ENCODE measurements at regions not wholly inside any gene's neighbourhood (a gene's known extent, or its start where the extent isn't known, plus 50 kb on each side); places are given as distances from the start of the nearest gene placed in this dataset.

- TF ChIP-seq EZH2phosphoT487 (IDR thresholded peaks at IDR 0.05; ENCODE audit: borderline replicate concordance, low read length): no peak
- TF ChIP-seq CTCF (IDR thresholded peaks at IDR 0.05; ENCODE audit: low read depth, low read length, poor library complexity, severe bottlenecking): no peak
- no peaks in the 10 kb centered on the region for H3K9me2 ChIP-seq (replicated peaks; ENCODE audit: control insufficient read depth, low read length)
- H3K36me3 ChIP-seq (ENCODE audit: control insufficient read depth, low read length): no peaks in the 10 kb centered on the region
- no peaks in the 10 kb centered on the region for H3K27me3 ChIP-seq (ENCODE audit: control insufficient read depth, low read length)
- no peaks in the 10 kb centered on the region for H4K20me1 ChIP-seq (ENCODE audit: control insufficient read depth, insufficient read depth, low read depth, low read length)
- H3K79me2 ChIP-seq (ENCODE audit: control insufficient read depth, low read length): no peaks in the 10 kb centered on the region
- H3K9me3 ChIP-seq (ENCODE audit: control insufficient read depth, insufficient read depth, low read length): no peaks in the 10 kb centered on the region
- no peaks in the 10 kb centered on the region for H3K4me1 ChIP-seq (ENCODE audit: control insufficient read depth, low read length)
- no peak overlapping the region for H3K4me3 ChIP-seq (ENCODE audit: low read length)
- no peak overlapping the region for H3K4me2 ChIP-seq (ENCODE audit: low read length)
- H3F3A ChIP-seq (ENCODE audit: control insufficient read depth, insufficient read depth): no peaks in the 10 kb centered on the region
- no peak overlapping the region for H3K27ac ChIP-seq (ENCODE audit: low read depth, low read length)
Observed at GRCh38 chr12:20018406-20018805, 349.9 kb upstream of the PDE3A start.

- no peak overlapping the region for H3K4me2 ChIP-seq (ENCODE audit: low read length)
- no peaks in the 10 kb centered on the region for H3K9me3 ChIP-seq (ENCODE audit: control insufficient read depth, insufficient read depth, low read length)
- no peak overlapping the region for H3K4me3 ChIP-seq (ENCODE audit: low read length)
- H3K27ac ChIP-seq (ENCODE audit: low read depth, low read length): no peak overlapping the region
- no peaks in the 10 kb centered on the region for H3K27me3 ChIP-seq (ENCODE audit: control insufficient read depth, low read length)
- no peak for TF ChIP-seq EZH2phosphoT487 (IDR thresholded peaks at IDR 0.05; ENCODE audit: borderline replicate concordance, low read length)
- TF ChIP-seq CTCF (IDR thresholded peaks at IDR 0.05; ENCODE audit: low read depth, low read length, poor library complexity, severe bottlenecking): no peak
- H3F3A ChIP-seq (ENCODE audit: control insufficient read depth, insufficient read depth): no peaks in the 10 kb centered on the region
- no peaks in the 10 kb centered on the region for H3K36me3 ChIP-seq (ENCODE audit: control insufficient read depth, low read length)
- H3K79me2 ChIP-seq (ENCODE audit: control insufficient read depth, low read length): no peaks in the 10 kb centered on the region
- H3K4me1 ChIP-seq (ENCODE audit: control insufficient read depth, low read length): no peaks in the 10 kb centered on the region
- no peaks in the 10 kb centered on the region for H3K9me2 ChIP-seq (replicated peaks; ENCODE audit: control insufficient read depth, low read length)
- no peaks in the 10 kb centered on the region for H4K20me1 ChIP-seq (ENCODE audit: control insufficient read depth, insufficient read depth, low read depth, low read length)
Observed at GRCh38 chr12:20024194-20024593, 344.1 kb upstream of the PDE3A start.

GRCh38 chr12:20028033-20028432 lies 340.3 kb upstream of the PDE3A start:
- TF ChIP-seq EZH2phosphoT487 (IDR thresholded peaks at IDR 0.05; ENCODE audit: borderline replicate concordance, low read length) (no peak), CTCF (IDR thresholded peaks at IDR 0.05; ENCODE audit: low read depth, low read length, poor library complexity, severe bottlenecking) (no peak)
- Histone ChIP-seq H3K9me3 (ENCODE audit: control insufficient read depth, insufficient read depth, low read length) (no peaks in the 10 kb centered on the region), H4K20me1 (ENCODE audit: control insufficient read depth, insufficient read depth, low read depth, low read length) (no peaks in the 10 kb centered on the region), H3K4me2 (ENCODE audit: low read length) (no peak overlapping the region), H3K9me2 (replicated peaks; ENCODE audit: control insufficient read depth, low read length) (no peaks in the 10 kb centered on the region), H3K36me3 (ENCODE audit: control insufficient read depth, low read length) (no peaks in the 10 kb centered on the region), H3K4me3 (ENCODE audit: low read length) (no peak overlapping the region), H3K27me3 (ENCODE audit: control insufficient read depth, low read length) (no peaks in the 10 kb centered on the region), H3K4me1 (ENCODE audit: control insufficient read depth, low read length) (no peaks in the 10 kb centered on the region), H3K27ac (ENCODE audit: low read depth, low read length) (no peak overlapping the region), H3F3A (ENCODE audit: control insufficient read depth, insufficient read depth) (no peaks in the 10 kb centered on the region), H3K79me2 (ENCODE audit: control insufficient read depth, low read length) (no peaks in the 10 kb centered on the region)

- H3K36me3 ChIP-seq (ENCODE audit: control insufficient read depth, low read length): no peaks in the 10 kb centered on the region
- no peak overlapping the region for H3K4me2 ChIP-seq (ENCODE audit: low read length)
- no peak for TF ChIP-seq EZH2phosphoT487 (IDR thresholded peaks at IDR 0.05; ENCODE audit: borderline replicate concordance, low read length)
- TF ChIP-seq CTCF (IDR thresholded peaks at IDR 0.05; ENCODE audit: low read depth, low read length, poor library complexity, severe bottlenecking): no peak
- H3F3A ChIP-seq (ENCODE audit: control insufficient read depth, insufficient read depth): no peaks in the 10 kb centered on the region
- no peak overlapping the region for H3K27ac ChIP-seq (ENCODE audit: low read depth, low read length)
- no peaks in the 10 kb centered on the region for H3K4me1 ChIP-seq (ENCODE audit: control insufficient read depth, low read length)
- H4K20me1 ChIP-seq (ENCODE audit: control insufficient read depth, insufficient read depth, low read depth, low read length): no peaks in the 10 kb centered on the region
- no peaks in the 10 kb centered on the region for H3K27me3 ChIP-seq (ENCODE audit: control insufficient read depth, low read length)
- no peak overlapping the region for H3K4me3 ChIP-seq (ENCODE audit: low read length)
- H3K9me2 ChIP-seq (replicated peaks; ENCODE audit: control insufficient read depth, low read length): no peaks in the 10 kb centered on the region
- H3K79me2 ChIP-seq (ENCODE audit: control insufficient read depth, low read length): no peaks in the 10 kb centered on the region
- no peaks in the 10 kb centered on the region for H3K9me3 ChIP-seq (ENCODE audit: control insufficient read depth, insufficient read depth, low read length)
Observed at GRCh38 chr12:20030826-20031225, 337.5 kb upstream of the PDE3A start.
